NCI-H1105 treated with DMSO at 0.1 percent for 48 hours (cell line): ENCODE measurements at regions not wholly inside any gene's neighbourhood (a gene's known extent, or its start where the extent isn't known, plus 50 kb on each side); places are given as distances from the start of the nearest gene placed in this dataset.
"Not testable (repeated sequence)": the region's sequence is repeated elsewhere in the genome, so short reads cannot be mapped to it uniquely, and the experiment has no call there.

Experiments used
- DNase-seq: peaks from one replicate; lab custom pipeline; 2025; lab: John Stamatoyannopoulos, UW

DNA sequence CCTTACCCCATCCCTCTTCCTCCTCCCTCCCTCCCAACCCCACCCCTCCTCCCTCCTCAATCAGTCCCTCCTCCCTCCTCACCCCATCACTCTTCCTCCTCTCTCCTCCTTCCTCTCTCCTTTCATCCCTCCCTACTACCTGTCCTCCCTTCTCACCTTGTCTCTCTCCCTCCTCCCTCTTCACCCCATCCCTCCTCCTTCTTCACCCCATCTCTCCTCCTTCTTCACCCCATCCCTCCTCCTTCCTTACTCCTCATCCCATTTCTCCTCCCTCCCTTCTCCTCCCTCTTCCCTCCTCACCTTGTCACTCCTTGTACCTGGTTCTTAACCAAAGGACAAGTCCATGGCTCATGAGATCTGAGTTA is 222.4 kb downstream of the TTLL2 start:
- no peak for DNase-seq

GRCh38 chr6:167547751-167548150 is 222.9 kb downstream of the TTLL2 start:
- no peak for DNase-seq

GRCh38 chr6:167548451-167548850 is 223.6 kb downstream of the TTLL2 start:
- no peak for DNase-seq

GRCh38 chr6:167549213-167549612 is 224.3 kb downstream of the TTLL2 start:
- no peak for DNase-seq

DNA sequence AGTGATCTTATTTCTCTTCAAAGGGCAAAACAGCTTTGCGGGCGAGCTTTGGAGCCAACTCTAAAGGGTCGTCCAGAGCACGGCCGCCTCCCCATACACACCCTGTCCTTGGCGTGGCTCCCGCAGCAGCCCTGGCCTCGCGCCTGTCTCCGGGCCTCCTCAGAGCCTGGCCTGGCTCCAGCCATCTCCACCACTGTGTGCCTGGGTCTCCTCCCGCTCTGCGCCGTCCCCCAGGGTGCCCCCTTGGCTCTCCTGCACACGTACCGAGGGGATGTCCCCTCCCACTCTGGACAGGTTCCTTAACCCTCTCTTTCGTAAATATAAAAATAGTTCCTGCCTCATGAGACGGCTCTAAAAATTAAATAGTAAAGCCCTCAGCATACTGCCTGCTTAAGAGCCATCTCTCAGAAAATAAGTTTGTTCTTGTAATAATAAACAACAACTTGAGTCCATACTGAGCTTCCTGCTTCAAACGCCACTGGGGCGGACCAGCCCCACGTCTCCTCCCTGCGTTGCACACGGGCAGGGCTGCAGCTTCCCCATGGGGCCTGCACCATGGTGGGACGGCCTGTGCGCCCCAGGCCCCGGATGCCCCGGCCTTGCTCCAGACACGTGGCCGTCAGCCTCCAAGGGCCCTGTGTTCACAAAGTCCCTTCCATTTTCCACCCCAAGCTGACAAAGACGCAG is 226.2 kb downstream of the TTLL2 start:
- DNase-seq, result peak; percentile 24

DNA sequence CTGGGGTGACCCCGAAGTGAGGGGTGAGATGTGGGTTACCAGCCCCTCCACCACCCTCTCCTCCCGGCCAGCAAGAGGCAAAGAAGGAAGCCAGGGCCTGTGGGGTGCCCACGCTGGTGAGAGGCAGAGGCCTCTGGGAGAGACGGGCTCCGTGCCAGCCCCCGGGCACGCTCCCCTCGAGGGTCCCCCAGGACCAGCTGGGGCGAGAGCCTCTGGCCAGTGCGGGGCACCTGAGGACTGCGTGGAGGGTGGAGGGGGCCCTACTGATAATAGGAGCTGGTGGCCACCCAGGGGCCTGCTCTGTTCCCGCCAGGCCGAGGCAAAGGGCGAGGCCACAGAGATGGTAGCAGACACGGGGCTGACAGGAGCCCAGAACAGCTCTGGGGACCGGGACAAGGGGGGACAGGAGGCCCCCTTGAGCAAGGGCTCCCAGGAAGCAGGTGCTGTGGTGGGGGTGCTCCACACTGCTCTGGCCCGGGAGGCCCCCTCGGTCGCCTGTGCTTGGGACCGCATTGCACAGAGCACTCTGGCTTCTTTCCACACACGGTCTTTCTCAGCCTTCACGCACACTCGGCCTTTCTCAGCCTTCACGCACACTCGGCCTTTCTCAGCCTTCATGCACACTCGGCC is 226.9 kb downstream of the TTLL2 start:
- no peak for DNase-seq

GRCh38 chr6:167552258-167552630 is 227.4 kb downstream of the TTLL2 start:
- no peak for DNase-seq

- DNase-seq, result no peak
Observed at GRCh38 chr6:167552961-167553735, 228.3 kb downstream of the TTLL2 start.

DNA sequence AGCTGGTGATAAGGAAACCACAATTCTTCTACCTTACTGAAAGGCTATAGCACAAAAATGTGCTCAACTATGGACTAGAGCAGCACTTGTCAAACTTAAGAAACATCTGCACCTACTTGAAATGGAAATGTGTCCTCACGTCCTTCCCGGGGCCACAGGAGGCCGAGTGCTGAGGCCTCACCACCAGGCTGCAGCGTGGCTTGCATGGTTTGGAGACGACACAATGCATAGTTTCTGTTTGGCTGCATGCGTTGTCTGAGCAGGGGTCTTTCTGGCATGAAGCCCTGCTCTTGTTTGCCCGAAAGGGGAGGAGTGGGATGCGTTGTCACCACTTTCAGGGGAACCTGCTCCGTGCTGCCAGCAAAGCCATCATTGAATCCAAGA is 228.8 kb downstream of the TTLL2 start:
- no peak for DNase-seq

DNA sequence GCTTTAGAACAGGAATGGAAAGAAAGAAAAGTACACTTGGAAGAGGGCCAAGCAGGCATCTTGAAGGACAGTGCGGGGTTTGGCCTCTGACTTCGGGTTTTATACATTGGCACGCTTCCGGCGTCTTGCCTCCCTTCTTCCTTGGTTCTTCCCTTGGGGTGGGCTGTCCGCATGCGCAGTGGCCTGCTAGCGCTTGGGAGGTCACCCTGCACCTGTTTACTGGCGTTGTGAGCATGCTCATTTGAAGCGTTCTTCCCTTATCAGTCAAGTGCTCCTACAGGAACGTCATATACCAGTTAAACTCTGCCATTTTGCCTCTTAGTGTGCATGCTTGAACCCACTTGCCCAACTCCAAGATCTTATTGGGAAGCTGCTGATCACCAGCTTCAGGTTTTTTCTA is 230.0 kb downstream of the TTLL2 start:
- no peak for DNase-seq

DNA sequence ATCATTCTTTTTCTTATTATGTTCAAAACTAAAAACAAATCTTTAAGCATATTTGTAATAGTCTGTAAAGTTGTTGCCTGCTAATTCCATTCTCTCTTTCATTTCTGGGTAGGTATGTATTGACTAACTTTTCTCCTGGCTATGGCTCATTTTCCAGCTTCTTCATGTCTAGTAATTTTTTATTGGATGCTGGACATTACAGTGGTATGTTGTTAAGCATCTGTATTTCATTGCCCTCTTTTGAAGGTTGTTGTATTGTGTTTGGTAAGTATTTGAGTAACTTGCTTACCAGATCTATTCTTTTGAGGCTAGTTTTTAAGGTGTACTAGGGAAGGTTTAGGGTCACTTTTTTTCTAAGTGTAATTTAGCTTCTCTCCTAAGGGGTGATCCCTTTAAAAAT is 230.9 kb downstream of the TTLL2 start:
- no peak for DNase-seq

- DNase-seq, result no peak
Observed at GRCh38 chr6:167557675-167558074, 232.8 kb downstream of the TTLL2 start.

DNA sequence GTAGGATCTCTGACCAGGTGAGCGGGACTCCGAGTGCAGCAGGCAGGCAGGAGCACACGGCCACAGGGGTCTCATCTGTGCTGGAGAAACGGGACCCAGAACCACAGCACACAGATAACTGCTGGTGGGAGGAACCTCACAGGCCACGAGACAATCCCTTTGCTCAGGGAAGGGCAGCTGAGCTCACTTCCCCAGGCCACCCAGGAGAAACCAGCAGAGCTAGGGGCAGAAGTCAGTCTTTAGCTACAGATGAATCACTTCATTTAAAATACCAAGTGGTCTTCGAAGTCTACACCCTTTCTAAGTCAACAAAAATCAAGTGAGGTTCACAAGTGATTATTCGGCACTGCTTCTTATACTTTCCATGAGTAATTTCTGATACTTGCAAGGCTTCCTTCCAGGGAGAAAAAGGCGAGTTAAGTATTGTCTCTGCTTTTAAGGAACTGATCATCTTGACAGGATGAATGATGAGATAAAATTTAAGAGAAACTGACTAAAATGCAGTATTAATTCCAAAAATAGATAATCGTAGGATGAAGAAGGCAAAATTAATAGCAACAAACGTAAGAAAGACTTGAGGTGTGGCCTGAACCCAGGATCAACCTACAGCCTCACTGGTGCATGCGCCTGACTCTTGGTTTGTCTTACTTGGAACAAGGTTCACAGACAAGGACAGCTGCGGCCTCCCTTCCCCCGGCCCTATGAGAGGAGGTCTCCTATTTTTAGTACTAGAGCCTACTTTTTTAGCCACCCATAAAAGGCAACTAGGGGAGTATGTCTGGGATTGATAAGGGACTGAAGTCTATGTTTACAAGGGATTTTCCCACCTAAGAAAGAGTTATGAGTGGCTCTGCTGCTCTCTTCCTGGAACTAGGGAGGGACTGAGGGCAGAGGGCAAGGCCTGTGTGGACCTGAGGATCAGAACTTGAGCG is 233.6 kb downstream of the TTLL2 start:
- no peak for DNase-seq

- no peak for DNase-seq
Observed at GRCh38 chr6:167559675-167560479, 235.0 kb downstream of the TTLL2 start.

DNA sequence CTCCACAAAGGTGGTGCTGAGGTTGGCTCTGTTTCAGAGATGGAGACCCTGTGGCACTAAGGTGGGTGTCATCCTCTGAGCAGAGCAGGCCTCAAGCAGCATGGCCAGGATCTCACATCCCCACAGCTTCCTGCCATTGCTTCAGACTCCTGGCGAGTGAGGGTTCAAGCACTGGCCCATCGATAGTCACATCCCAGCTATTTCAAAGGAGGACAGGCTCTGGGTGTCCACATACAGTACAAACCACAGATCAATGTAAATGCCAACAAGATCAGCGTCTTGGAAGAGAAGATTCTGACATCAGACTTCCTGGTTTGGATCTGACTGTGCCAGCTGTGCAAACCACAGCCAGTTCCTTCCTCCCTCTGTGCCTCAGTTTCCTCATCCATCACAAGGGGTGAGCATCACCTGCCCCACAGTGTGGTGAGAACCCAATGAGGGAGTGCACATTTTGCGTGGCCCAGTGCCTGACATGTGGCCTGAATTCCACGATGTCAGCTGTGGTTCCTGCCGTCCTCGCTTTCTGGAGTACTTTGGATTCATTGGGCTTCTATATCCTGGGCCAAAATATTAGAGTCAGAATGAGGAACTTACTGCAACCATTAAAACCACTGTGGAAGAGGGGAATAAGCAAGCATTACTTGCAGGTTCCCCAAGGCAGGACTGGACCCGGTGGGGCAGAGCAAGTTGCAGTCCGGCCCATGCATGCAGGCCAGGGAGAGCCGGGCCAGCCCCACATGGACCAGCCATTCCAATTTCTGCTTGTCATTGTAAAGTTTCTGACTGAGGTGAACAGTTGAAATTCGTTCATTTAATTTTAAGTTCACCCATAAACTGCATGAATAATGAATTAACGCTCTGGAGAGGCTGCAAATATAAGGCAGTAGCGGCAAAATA is 236.0 kb downstream of the TTLL2 start:
- DNase-seq, result no peak

GRCh38 chr6:167562862-167563261 is 238.0 kb downstream of the TTLL2 start:
- not testable (repeated sequence) for DNase-seq

- no peak for DNase-seq
Observed at GRCh38 chr6:167564416-167565250, 239.7 kb downstream of the TTLL2 start.

- DNase-seq, result no peak
Observed at GRCh38 chr6:167565388-167565787, 240.5 kb downstream of the TTLL2 start.

DNA sequence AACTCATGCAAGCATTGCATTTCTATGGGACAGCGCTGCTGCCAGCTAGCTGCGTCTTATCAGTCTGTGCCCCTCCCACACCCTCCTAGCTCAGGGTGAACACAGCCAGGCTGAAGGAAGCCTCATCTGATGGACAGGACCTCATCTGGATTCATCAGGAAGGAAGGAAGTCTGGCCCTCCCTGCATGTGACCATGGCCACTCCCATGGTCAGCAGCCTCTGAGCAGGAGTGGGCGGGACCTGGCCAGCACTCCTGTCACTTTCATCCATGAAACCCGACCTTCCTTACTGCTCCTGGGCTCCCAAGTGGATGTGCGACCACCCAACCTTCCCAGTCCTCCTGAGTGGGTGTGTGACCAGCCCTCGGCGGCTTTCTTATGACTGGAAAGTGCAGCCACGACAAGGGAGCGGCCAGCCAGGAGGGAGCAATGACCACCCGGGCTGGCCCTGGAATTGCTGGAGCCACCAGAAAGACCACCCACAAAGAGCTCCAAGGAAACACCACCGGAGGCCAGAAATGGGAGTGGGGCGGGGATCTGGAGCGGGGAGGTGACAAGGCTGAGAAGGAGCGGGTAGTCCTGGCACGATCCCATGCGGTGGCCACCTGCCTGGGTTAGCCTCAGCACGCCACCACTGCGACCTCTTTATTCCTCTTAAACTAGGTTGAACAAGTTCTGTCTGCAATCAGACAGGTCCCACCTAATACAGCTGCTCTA is 241.2 kb downstream of the TTLL2 start:
- no peak for DNase-seq
